Right lung (tissue), 2 donors: ENCODE measurements at regions not wholly inside any gene's neighbourhood (a gene's known extent, or its start where the extent isn't known, plus 50 kb on each side); places are given as distances from the start of the nearest gene placed in this dataset.
"Not testable (repeated sequence)": the region's sequence is repeated elsewhere in the genome, so short reads cannot be mapped to it uniquely, and the experiment has no call there.

Source experiments
- DNase-seq, 2 donors: peaks; one replicate each; pipeline ENCODE4 v3.0.0-alpha.2; 2013

GRCh38 chr18:39311111-39311712, 1745.6 kb upstream of the CELF4 start:
- no peak for DNase-seq

- DNase-seq, result not testable (repeated sequence)
These were observed 1743.4 kb upstream of the CELF4 start for GRCh38 chr18:39308931-39309521.

- DNase-seq, result no peak
These were observed 1740.2 kb upstream of the CELF4 start for GRCh38 chr18:39305766-39306165.

- DNase-seq, result no peak
These were observed 1736.9 kb upstream of the CELF4 start for GRCh38 chr18:39302481-39302880.

- DNase-seq, result no peak
These were observed 1733.6 kb upstream of the CELF4 start for GRCh38 chr18:39299152-39299551.

- no peak for DNase-seq
These were observed 1731.6 kb upstream of the CELF4 start for GRCh38 chr18:39297225-39297624.

- DNase-seq, result no peak
These were observed 1730.8 kb upstream of the CELF4 start for GRCh38 chr18:39296293-39296888.

- DNase-seq, result no peak
These were observed 1711.2 kb upstream of the CELF4 start for GRCh38 chr18:39276764-39277163.

- DNase-seq, result no peak
These were observed 1708.9 kb upstream of the CELF4 start for GRCh38 chr18:39274535-39274934.

- no peak for DNase-seq
These were observed 1706.6 kb upstream of the CELF4 start for GRCh38 chr18:39272230-39272629.

- no peak for DNase-seq
These were observed 1706.1 kb upstream of the CELF4 start for GRCh38 chr18:39271654-39272053.

GRCh38 chr18:39260565-39260964, 1695.0 kb upstream of the CELF4 start:
- DNase-seq, result no peak

- DNase-seq, result peak in 1 of 2 donors; percentile 13
These were observed 1694.1 kb upstream of the CELF4 start for GRCh38 chr18:39259736-39260135.

- DNase-seq, result no peak
These were observed 1678.6 kb upstream of the CELF4 start for GRCh38 chr18:39244242-39244641.

- no peak for DNase-seq
These were observed 1675.9 kb upstream of the CELF4 start for GRCh38 chr18:39241534-39241933.

- no peak for DNase-seq
These were observed 1673.5 kb upstream of the CELF4 start for GRCh38 chr18:39238981-39239660.

- no peak for DNase-seq
These were observed 1669.6 kb upstream of the CELF4 start for GRCh38 chr18:39235118-39235719.

- no peak for DNase-seq
These were observed 1667.3 kb upstream of the CELF4 start for GRCh38 chr18:39232937-39233336.

GRCh38 chr18:39232490-39232889, 1666.9 kb upstream of the CELF4 start:
- no peak for DNase-seq

GRCh38 chr18:39230086-39230803, 1664.6 kb upstream of the CELF4 start:
- no peak for DNase-seq

- DNase-seq, result not testable (repeated sequence)
These were observed 1662.2 kb upstream of the CELF4 start for GRCh38 chr18:39227769-39228168.

- no peak for DNase-seq
These were observed 1659.8 kb upstream of the CELF4 start for GRCh38 chr18:39225373-39225772.
